DOHH2 (cell line): ENCODE measurements at regions not wholly inside any gene's neighbourhood (a gene's known extent, or its start where the extent isn't known, plus 50 kb on each side); places are given as distances from the start of the nearest gene placed in this dataset.

Experiments used
- H3F3A ChIP-seq: fragments of 200-600 bp; sonication (generic), shearing (Covaris generic); 2 replicates; pipeline ENCODE4 v1.6.0; 2016; ENCODE audit warnings: antibody characterized with exemption, mild to moderate bottlenecking; ENCODE audit not compliant: control insufficient read depth, insufficient read depth
- H3K27ac ChIP-seq: fragments of 200-600 bp; sonication (generic); 2 replicates; pipeline ENCODE4 v1.5.1; 2014; ENCODE audit warnings: low read depth, mild to moderate bottlenecking, low read length, moderate library complexity
- H3K27me3 ChIP-seq: fragments of 200-600 bp; sonication (generic); 2 replicates; pipeline ENCODE4 v1.6.1; 2014; ENCODE audit warnings: mild to moderate bottlenecking, low read length, mixed read lengths; ENCODE audit not compliant: control insufficient read depth
- H3K36me3 ChIP-seq: fragments of 200-600 bp; sonication (generic); 2 replicates; pipeline ENCODE4 v1.6.1; 2014; ENCODE audit warnings: mild to moderate bottlenecking, low read length, moderate library complexity, mixed read lengths; ENCODE audit not compliant: control insufficient read depth
- H3K4me1 ChIP-seq: fragments of 200-600 bp; sonication (generic); 2 replicates; pipeline ENCODE4 v1.6.1; 2014; ENCODE audit warnings: mild to moderate bottlenecking, low read length, mixed read lengths; ENCODE audit not compliant: control insufficient read depth
- H3K4me2 ChIP-seq: fragments of 200-600 bp; sonication (generic); 2 replicates; pipeline ENCODE4 v1.6.0; 2014; ENCODE audit warnings: mild to moderate bottlenecking, low read length, moderate library complexity
- H3K4me3 ChIP-seq: fragments of 200-600 bp; sonication (generic); 2 replicates; pipeline ENCODE4 v1.5.1; 2014; ENCODE audit warnings: mild to moderate bottlenecking, low read length, mixed read lengths
- H3K79me2 ChIP-seq: fragments of 200-600 bp; sonication (generic); 2 replicates; pipeline ENCODE4 v1.6.1; 2014; ENCODE audit warnings: mild to moderate bottlenecking, low read length, mixed read lengths; ENCODE audit not compliant: control insufficient read depth
- H3K9me2 ChIP-seq: fragments of 200-600 bp; sonication (generic); replicated peaks from 2 replicates; pipeline ENCODE4 v1.6.1; 2014; ENCODE audit warnings: mild to moderate bottlenecking, low read length, mixed read lengths; ENCODE audit not compliant: control insufficient read depth
- H3K9me3 ChIP-seq: fragments of 200-600 bp; sonication (generic); 2 replicates; pipeline ENCODE4 v1.6.1; 2014; ENCODE audit warnings: antibody characterized with exemption, low read length, mixed read lengths; ENCODE audit not compliant: control insufficient read depth, insufficient read depth
- H4K20me1 ChIP-seq: fragments of 200-600 bp; sonication (generic); 2 replicates; pipeline ENCODE4 v1.6.0; 2014; ENCODE audit warnings: low read depth, mild to moderate bottlenecking, antibody characterized with exemption, low read length, moderate library complexity; ENCODE audit not compliant: control insufficient read depth, insufficient read depth
- EZH2phosphoT487 ChIP-seq: fragments of 200-600 bp; sonication (generic); IDR thresholded peaks from 2 replicates; pipeline ENCODE4 v1.6.1; 2017; ENCODE audit warnings: borderline replicate concordance, mild to moderate bottlenecking, antibody characterized with exemption, low read length, moderate library complexity, mixed read lengths
- TF ChIP-seq, protein P1 (sequence below): fragments of 200-600 bp; sonication (generic); IDR thresholded peaks from one replicate; pipeline ENCODE4 v1.5.1; 2014; ENCODE audit warnings: antibody characterized with exemption, mild to moderate bottlenecking, low read depth, low read length; ENCODE audit not compliant: poor library complexity, severe bottlenecking

DNA sequence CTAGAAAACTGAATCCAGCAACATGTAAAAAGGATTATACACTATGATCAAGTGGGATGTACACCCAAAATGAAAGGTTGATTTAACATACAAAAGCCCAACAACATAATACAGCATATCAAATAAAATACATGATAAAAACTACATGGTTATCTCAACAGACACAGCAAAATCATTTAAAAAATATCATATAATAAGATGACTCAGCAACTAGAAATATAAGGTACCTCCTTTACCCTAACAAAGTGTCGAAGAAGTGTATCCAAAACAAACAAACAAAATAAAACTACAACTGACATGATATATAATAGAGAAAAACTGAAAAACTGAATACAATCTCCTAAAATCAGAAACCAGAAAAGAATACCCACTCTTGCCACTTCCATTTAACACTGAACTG, 969.1 kb downstream of the AMY1C start:
- no peaks in the 10 kb centered on the region for H3K36me3 ChIP-seq
- H3K4me1 ChIP-seq: no peaks in the 10 kb centered on the region
- no peak overlapping the region for H3K4me2 ChIP-seq
- no peak overlapping the region for H3K27ac ChIP-seq
- H3K79me2 ChIP-seq: no peaks in the 10 kb centered on the region
- no peak overlapping the region for H3K4me3 ChIP-seq
- H3F3A ChIP-seq: no peaks in the 10 kb centered on the region
- H4K20me1 ChIP-seq: no peaks in the 10 kb centered on the region
- TF ChIP-seq, protein P1, sequence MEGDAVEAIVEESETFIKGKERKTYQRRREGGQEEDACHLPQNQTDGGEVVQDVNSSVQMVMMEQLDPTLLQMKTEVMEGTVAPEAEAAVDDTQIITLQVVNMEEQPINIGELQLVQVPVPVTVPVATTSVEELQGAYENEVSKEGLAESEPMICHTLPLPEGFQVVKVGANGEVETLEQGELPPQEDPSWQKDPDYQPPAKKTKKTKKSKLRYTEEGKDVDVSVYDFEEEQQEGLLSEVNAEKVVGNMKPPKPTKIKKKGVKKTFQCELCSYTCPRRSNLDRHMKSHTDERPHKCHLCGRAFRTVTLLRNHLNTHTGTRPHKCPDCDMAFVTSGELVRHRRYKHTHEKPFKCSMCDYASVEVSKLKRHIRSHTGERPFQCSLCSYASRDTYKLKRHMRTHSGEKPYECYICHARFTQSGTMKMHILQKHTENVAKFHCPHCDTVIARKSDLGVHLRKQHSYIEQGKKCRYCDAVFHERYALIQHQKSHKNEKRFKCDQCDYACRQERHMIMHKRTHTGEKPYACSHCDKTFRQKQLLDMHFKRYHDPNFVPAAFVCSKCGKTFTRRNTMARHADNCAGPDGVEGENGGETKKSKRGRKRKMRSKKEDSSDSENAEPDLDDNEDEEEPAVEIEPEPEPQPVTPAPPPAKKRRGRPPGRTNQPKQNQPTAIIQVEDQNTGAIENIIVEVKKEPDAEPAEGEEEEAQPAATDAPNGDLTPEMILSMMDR: no peak
- no peak for TF ChIP-seq EZH2phosphoT487
- H3K27me3 ChIP-seq: no peaks in the 10 kb centered on the region
- H3K9me3 ChIP-seq: no peaks in the 10 kb centered on the region
- H3K9me2 ChIP-seq: no peaks in the 10 kb centered on the region

DNA sequence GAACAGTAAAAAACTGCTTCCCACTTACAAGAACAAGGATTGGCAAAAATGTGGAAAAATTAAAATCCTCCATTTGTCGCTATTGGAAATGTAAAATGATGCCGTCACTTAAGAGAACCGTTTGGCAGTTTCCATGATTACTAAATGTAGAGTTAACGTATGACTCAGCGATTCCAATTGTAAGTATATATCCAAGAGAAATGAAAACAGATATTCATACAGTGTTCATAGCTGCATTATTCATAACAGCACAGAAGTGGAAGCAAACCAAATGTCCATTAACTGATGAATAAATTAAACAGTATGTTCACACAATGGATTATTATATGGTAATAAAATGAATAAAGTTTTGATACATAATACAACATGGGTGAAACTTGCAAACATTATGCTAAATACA, 971.0 kb downstream of the AMY1C start:
- Histone ChIP-seq H3K4me2 (no peak overlapping the region), H3K27ac (no peak overlapping the region), H3K79me2 (no peaks in the 10 kb centered on the region), H3K36me3 (no peaks in the 10 kb centered on the region), H3K9me3 (no peaks in the 10 kb centered on the region), H3K9me2 (no peaks in the 10 kb centered on the region), H4K20me1 (no peaks in the 10 kb centered on the region), H3F3A (no peaks in the 10 kb centered on the region), H3K27me3 (no peaks in the 10 kb centered on the region), H3K4me3 (no peak overlapping the region), H3K4me1 (no peaks in the 10 kb centered on the region)
- TF ChIP-seq EZH2phosphoT487: no peak
- TF ChIP-seq, protein P1: no peak

DNA sequence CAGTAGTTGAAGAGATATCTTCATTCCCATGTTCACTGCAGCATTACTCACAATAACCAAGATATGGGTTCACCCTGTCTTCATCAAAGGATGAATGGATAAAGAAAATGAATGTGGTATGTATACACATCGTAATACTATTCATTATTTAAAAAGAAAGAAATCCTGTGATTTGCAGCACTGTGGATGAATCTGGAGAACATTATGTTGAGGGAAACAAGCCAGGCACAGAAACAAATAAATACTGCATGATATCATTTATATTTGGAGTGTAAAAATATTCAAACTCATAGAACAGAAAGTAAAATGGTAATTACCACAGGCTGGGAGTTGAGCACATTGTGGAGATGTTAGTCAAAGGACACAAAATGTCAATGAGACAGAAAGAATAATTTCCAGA, 977.2 kb downstream of the AMY1C start:
- Histone ChIP-seq H3K4me2 (no peak overlapping the region), H3K79me2 (no peaks in the 10 kb centered on the region), H3K27me3 (no peaks in the 10 kb centered on the region), H3K4me3 (no peak overlapping the region), H3K27ac (no peak overlapping the region), H4K20me1 (no peaks in the 10 kb centered on the region), H3K4me1 (no peaks in the 10 kb centered on the region), H3F3A (no peaks in the 10 kb centered on the region), H3K9me3 (no peaks in the 10 kb centered on the region), H3K36me3 (no peaks in the 10 kb centered on the region), H3K9me2 (no peaks in the 10 kb centered on the region)
- TF ChIP-seq EZH2phosphoT487: no peak
- TF ChIP-seq, protein P1: no peak

DNA sequence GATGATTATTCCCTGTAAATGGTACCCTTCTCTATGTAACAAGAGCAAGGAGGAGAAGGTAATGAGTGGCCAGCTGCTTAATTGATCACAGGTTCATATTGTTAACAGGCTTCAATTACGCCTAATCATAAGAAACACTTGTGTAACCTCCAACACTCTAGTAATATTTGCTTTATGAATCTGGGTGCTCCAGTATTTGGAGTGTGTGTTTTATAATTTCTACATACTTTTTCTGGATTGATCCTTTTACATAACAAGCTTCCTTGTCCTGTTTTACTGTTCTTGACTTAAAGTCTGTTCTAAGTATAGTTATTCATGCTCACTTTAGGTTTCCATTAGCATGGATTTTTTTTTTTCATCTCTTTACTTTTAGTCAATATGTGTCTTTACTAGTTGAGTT, 984.2 kb downstream of the AMY1C start:
- no peak overlapping the region for H3K4me2 ChIP-seq
- H3K4me1 ChIP-seq: no peaks in the 10 kb centered on the region
- H3K9me2 ChIP-seq: no peaks in the 10 kb centered on the region
- H3K27me3 ChIP-seq: no peaks in the 10 kb centered on the region
- no peak overlapping the region for H3K4me3 ChIP-seq
- H3K27ac ChIP-seq: no peak overlapping the region
- H3F3A ChIP-seq: no peaks in the 10 kb centered on the region
- no peak for TF ChIP-seq EZH2phosphoT487
- TF ChIP-seq, protein P1: no peak
- no peaks in the 10 kb centered on the region for H3K36me3 ChIP-seq
- H3K79me2 ChIP-seq: no peaks in the 10 kb centered on the region
- H4K20me1 ChIP-seq: no peaks in the 10 kb centered on the region
- H3K9me3 ChIP-seq: no peaks in the 10 kb centered on the region
